ENCODE measurements at regions not wholly inside any gene's neighbourhood (a gene's known extent, or its start where the extent isn't known, plus 50 kb on each side); places are given as distances from the start of the nearest gene placed in this dataset.

- Histone ChIP-seq H3K4me3 (no peak overlapping the region), H3K4me1 (no peaks in the 10 kb centered on the region), H3K9me3 (no peaks in the 10 kb centered on the region), H3K27ac (no peak overlapping the region), H3K36me3 (no peaks in the 10 kb centered on the region), H3K27me3 (no peaks in the 10 kb centered on the region)
- TF ChIP-seq POLR2AphosphoS5 (IDR thresholded peaks at IDR 0.05) (no peak), CTCF (IDR thresholded peaks at IDR 0.05) (no peak), EP300 (IDR thresholded peaks at IDR 0.05) (no peak), POLR2A (IDR thresholded peaks at IDR 0.05) (no peak)
- ATAC-seq (ENCODE audit: low FRiP score in 2 of 2) (no peak), DNase-seq (no peak)
- WGBS, 2 donors, result 89 to 95% methylated on average over 2 of the region's 2 CpGs
These were observed 477.9 kb downstream of the ACTL7B start for GRCh38 chr9:108377881-108378280.

GRCh38 chr9:108377382-108377781 is 478.4 kb downstream of the ACTL7B start:
- Histone ChIP-seq H3K27me3 (no peaks in the 10 kb centered on the region), H3K27ac (no peak overlapping the region), H3K4me3 (no peak overlapping the region), H3K36me3 (no peaks in the 10 kb centered on the region), H3K9me3 (no peaks in the 10 kb centered on the region), H3K4me1 (no peaks in the 10 kb centered on the region)
- WGBS, 2 donors, result 64 to 71% methylated on average over 3 of the region's 3 CpGs
- TF ChIP-seq CTCF (IDR thresholded peaks at IDR 0.05), result no peak
- no peak for TF ChIP-seq POLR2A (IDR thresholded peaks at IDR 0.05)
- no peak for TF ChIP-seq POLR2AphosphoS5 (IDR thresholded peaks at IDR 0.05)
- no peak for TF ChIP-seq EP300 (IDR thresholded peaks at IDR 0.05)
- DNase-seq (no peak), ATAC-seq (ENCODE audit: low FRiP score in 2 of 2) (no peak)

- no peak for TF ChIP-seq CTCF (IDR thresholded peaks at IDR 0.05)
- no peak for TF ChIP-seq POLR2A (IDR thresholded peaks at IDR 0.05)
- no peak for TF ChIP-seq EP300 (IDR thresholded peaks at IDR 0.05)
- no peak for TF ChIP-seq POLR2AphosphoS5 (IDR thresholded peaks at IDR 0.05)
- H3K27ac ChIP-seq, result no peak overlapping the region
- DNase-seq, result no peak
- peak in 1 of 2 donors; percentile 43 for ATAC-seq (ENCODE audit: low FRiP score in 2 of 2)
- H3K27me3 ChIP-seq, result no peaks in the 10 kb centered on the region
- no peaks in the 10 kb centered on the region for H3K4me1 ChIP-seq
- no peaks in the 10 kb centered on the region for H3K36me3 ChIP-seq
- H3K9me3 ChIP-seq, result no peaks in the 10 kb centered on the region
- H3K4me3 ChIP-seq, result no peak overlapping the region
These were observed 479.6 kb downstream of the ACTL7B start for GRCh38 chr9:108376140-108376539.

DNA sequence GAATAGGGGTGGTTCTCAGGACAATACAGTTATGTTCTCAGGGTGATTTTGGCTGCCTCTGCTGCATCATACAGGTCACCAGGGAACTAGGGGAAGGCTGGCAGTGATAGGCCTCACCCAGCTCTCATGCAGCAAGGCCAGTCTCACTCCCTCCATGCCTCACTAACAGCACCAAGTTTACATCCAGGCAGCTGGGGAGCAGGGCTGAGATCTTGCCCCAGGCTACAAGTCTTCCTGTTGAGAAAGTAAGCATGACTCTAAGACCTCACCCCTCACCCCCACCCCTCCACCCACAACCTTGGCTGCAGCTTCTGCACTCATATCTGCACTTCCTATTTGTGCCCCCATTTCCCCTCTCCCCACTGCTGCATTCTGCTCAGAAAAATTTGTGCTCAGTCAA is 481.2 kb downstream of the ACTL7B start:
- TF ChIP-seq POLR2A (IDR thresholded peaks at IDR 0.05) (no peak), POLR2AphosphoS5 (IDR thresholded peaks at IDR 0.05) (no peak)
- ATAC-seq (ENCODE audit: low FRiP score in 2 of 2) (no peak), DNase-seq (no peak)
- Histone ChIP-seq H3K27ac (no peak overlapping the region), H3K4me1 (no peaks in the 10 kb centered on the region), H3K4me3 (no peak overlapping the region), H3K9me3 (no peaks in the 10 kb centered on the region), H3K27me3 (no peaks in the 10 kb centered on the region), H3K36me3 (no peaks in the 10 kb centered on the region)

- ATAC-seq (ENCODE audit: low FRiP score in 2 of 2), result no peak
- TF ChIP-seq CTCF (IDR thresholded peaks at IDR 0.05) (no peak), POLR2AphosphoS5 (IDR thresholded peaks at IDR 0.05) (no peak), POLR2A (IDR thresholded peaks at IDR 0.05) (no peak), EP300 (IDR thresholded peaks at IDR 0.05) (no peak)
- no peak overlapping the region for H3K4me3 ChIP-seq
These were observed 488.6 kb downstream of the ACTL7B start for GRCh38 chr9:108367188-108367587.

More at GRCh38 chr9:108367188-108367587, 488.6 kb downstream of the ACTL7B start:
- no peak for DNase-seq
- no peaks in the 10 kb centered on the region for H3K27me3 ChIP-seq
- H3K4me1 ChIP-seq, result no peaks in the 10 kb centered on the region
- H3K36me3 ChIP-seq, result no peaks in the 10 kb centered on the region
- H3K9me3 ChIP-seq, result no peaks in the 10 kb centered on the region
- no peak overlapping the region for H3K27ac ChIP-seq
